NB4 (cell line): ENCODE measurements at regions not wholly inside any gene's neighbourhood (a gene's known extent, or its start where the extent isn't known, plus 50 kb on each side); places are given as distances from the start of the nearest gene placed in this dataset.
A peak's percentile ranks its signal among the peaks of the same experiment; 100 is the strongest.

ENCODE experiments used
- DNase-seq: peaks from one replicate; pipeline ENCODE4 v3.0.0; 2010; ENCODE audit warnings: low read depth
- H3K4me3 ChIP-seq: one replicate; pipeline ENCODE4 v1.5.1; 2011; ENCODE audit warnings: mild to moderate bottlenecking, low read depth, low read length, moderate library complexity
- MYC ChIP-seq: IDR thresholded peaks from 2 replicates; pipeline ENCODE4 v1.6.1; 2011; ENCODE audit warnings: low read depth, low read length
- POLR2A ChIP-seq: IDR thresholded peaks from 2 replicates; pipeline ENCODE4 v1.6.1; 2011; ENCODE audit warnings: mild to moderate bottlenecking; ENCODE audit not compliant: insufficient read length; ENCODE audit errors: extremely low read depth
- TF ChIP-seq, protein P1 (sequence below): IDR thresholded peaks from one replicate; pipeline ENCODE4 v1.5.1; 2012; ENCODE audit warnings: low read depth, low read length
- TF ChIP-seq, protein P2 (sequence below): IDR thresholded peaks from 2 replicates; pipeline ENCODE4 v1.6.1; 2011; ENCODE audit warnings: low read depth, low read length

- TF ChIP-seq MYC (no peak), POLR2A (no peak)
- TF ChIP-seq, protein P1, sequence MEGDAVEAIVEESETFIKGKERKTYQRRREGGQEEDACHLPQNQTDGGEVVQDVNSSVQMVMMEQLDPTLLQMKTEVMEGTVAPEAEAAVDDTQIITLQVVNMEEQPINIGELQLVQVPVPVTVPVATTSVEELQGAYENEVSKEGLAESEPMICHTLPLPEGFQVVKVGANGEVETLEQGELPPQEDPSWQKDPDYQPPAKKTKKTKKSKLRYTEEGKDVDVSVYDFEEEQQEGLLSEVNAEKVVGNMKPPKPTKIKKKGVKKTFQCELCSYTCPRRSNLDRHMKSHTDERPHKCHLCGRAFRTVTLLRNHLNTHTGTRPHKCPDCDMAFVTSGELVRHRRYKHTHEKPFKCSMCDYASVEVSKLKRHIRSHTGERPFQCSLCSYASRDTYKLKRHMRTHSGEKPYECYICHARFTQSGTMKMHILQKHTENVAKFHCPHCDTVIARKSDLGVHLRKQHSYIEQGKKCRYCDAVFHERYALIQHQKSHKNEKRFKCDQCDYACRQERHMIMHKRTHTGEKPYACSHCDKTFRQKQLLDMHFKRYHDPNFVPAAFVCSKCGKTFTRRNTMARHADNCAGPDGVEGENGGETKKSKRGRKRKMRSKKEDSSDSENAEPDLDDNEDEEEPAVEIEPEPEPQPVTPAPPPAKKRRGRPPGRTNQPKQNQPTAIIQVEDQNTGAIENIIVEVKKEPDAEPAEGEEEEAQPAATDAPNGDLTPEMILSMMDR = no peak
- TF ChIP-seq, protein P2, sequence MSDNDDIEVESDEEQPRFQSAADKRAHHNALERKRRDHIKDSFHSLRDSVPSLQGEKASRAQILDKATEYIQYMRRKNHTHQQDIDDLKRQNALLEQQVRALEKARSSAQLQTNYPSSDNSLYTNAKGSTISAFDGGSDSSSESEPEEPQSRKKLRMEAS = no peak
Measured at GRCh38 chr10:6350609-6351008, 147.9 kb downstream of the PFKFB3 start.

DNA sequence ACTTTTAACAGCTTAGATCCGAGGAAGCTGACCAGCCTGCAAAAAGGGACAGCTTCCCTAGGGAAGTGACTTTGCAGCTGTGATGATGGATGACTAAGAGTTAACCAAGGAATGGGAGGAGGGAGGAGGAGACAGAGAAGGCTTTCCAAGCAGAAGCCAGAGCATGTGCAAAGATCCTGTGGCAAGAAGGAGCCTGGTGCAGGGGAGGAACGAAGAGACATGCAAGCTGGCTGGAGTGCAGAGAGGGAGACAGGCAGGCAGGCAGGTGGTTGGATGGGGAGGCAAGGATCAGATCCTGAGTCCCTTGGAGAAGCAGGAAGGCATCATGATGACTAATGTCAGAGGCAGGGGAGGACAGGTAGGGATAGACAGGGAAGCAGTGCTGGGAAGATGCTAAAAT lies 148.8 kb downstream of the PFKFB3 start:
- TF ChIP-seq, protein P2 = no peak
- TF ChIP-seq, protein P1 = no peak
- no peak for TF ChIP-seq MYC
- no peak for TF ChIP-seq POLR2A
- no peak overlapping the region for H3K4me3 ChIP-seq
- peak; percentile 25 for DNase-seq

More at GRCh38 chr10:6350609-6351008, 147.9 kb downstream of the PFKFB3 start:
- H3K4me3 ChIP-seq = no peak overlapping the region
- no peak for DNase-seq

DNA sequence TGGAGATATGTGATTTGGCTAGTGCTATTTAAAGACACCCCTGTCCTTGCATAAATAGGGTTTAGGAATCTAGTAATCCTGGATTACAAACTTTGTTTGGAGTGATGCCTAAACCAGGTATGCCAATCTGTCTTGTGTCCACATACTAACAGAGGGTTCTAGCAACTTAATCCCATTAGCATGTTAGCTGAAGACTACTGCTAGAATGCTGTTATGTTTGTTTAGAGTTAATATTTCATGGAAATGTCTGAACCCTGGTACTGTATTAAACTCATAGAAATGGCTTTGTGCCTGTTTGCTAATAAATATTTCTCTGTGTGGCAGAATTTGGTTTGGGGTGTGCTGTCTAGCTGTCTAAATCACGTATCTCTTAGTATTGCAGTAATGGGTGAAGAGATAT lies 150.8 kb downstream of the PFKFB3 start:
- no peak overlapping the region for H3K4me3 ChIP-seq
- DNase-seq = no peak
- no peak for TF ChIP-seq POLR2A
- TF ChIP-seq, protein P1 = no peak
- no peak for TF ChIP-seq MYC
- TF ChIP-seq, protein P2 = no peak

DNA sequence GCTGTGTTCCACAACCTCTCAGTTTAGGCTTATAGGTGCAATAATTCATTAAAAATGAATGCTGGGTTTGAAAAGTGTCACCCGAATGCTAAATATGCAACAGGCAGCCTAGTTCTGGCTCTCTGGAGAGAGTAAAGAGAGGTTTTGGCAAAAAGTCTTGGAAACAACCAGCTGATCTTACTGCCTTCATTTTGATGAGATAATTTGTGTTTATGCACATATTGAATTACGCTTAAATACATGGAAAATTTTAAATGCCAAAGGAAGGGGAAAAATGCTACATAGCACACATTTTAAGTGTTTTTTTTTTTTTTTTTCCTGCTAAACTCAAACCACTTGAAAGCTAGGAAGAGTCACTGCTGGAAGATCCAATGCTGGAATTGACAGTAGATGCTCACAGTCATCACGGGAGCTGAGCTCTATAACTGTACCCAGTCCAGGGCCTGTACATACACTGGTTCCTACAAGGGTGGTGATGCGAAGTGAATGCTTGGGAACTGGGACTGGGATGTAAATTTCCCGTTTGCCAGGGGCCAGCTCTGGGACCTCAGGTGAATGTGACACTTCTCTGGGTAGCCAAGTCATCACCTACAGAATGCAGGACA lies 151.5 kb downstream of the PFKFB3 start:
- TF ChIP-seq, protein P1 = no peak
- TF ChIP-seq, protein P2 = no peak
- TF ChIP-seq POLR2A (no peak), MYC (no peak)
- H3K4me3 ChIP-seq = no peak overlapping the region
- no peak for DNase-seq

DNA sequence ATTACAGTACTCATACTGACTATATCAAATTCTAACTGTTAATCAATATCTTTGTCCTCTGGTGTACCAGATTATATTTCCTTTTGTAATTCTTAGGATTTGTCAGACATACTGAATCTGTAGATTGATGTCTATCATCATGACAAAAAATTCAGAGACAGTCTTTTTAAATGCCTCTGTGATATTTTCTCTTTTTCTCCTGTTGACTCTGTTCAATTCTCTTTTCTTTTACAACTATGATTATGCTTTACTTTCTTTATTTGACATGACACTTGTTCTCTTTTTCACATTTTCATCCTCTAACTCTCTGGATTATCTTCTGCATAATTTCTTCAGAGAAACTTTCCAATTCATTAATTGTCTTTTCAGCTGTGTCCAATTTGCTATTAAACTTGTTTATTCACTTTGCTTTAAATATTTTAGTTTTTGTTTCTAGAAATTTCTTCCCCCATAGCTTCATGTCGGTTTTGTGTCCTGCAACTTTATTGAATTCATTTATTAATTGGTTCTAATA lies 153.6 kb downstream of the PFKFB3 start:
- TF ChIP-seq POLR2A = no peak
- TF ChIP-seq, protein P1 = no peak
- TF ChIP-seq, protein P2 = no peak
- H3K4me3 ChIP-seq = no peak overlapping the region
- no peak for DNase-seq

GRCh38 chr10:6361869-6362268 lies 159.1 kb downstream of the PFKFB3 start:
- DNase-seq = no peak
- no peak overlapping the region for H3K4me3 ChIP-seq
- TF ChIP-seq, protein P1 = no peak
- TF ChIP-seq POLR2A = no peak
- TF ChIP-seq, protein P2 = no peak
- no peak for TF ChIP-seq MYC
